Fibroblast of skin of back (primary cell): ENCODE measurements at regions not wholly inside any gene's neighbourhood (a gene's known extent, or its start where the extent isn't known, plus 50 kb on each side); places are given as distances from the start of the nearest gene placed in this dataset.
"Not testable (repeated sequence)": the region's sequence is repeated elsewhere in the genome, so short reads cannot be mapped to it uniquely, and the experiment has no call there.

ENCODE experiments used
- DNase-seq: peaks from one replicate; pipeline ENCODE4 v3.0.0-alpha.2; 2013

DNA sequence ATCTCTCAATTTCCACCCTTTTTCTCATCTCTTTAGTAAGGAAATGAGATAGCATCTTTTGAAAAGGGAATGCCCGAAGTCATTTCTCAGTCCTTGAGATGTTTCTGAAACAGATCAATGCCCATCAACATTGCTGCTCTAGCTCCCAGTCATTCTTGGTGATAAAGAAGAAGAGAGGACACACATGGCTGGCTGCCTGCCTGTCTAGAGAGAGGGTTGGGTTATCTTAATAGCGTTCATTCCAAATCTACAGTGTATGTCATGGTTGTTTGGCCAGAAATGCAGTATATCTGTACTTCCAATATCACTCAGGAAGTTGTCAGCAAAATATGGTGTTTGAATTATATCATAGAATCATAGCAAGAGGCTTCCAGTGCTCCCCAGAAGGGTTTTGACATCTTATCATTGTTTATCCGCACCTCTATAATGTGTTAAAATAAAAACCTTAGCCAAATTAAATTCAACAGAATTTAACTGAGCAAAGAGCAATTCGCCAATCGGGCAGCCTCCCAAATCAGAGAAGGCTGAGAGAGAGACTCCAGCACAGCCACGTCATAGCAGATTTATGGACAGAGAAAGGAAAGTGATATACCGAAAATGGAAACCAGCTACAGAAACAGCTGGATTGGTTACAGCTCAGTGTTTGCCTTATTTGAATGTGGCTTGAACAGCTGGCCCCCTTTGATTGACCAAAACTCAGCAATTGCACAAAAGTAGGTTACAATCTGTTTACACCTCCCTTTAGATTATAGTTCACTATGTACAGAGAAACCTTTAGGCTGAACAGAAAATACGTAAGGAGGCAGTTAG is 321.0 kb upstream of the FRG1 start:
- not testable (repeated sequence) for DNase-seq

DNA sequence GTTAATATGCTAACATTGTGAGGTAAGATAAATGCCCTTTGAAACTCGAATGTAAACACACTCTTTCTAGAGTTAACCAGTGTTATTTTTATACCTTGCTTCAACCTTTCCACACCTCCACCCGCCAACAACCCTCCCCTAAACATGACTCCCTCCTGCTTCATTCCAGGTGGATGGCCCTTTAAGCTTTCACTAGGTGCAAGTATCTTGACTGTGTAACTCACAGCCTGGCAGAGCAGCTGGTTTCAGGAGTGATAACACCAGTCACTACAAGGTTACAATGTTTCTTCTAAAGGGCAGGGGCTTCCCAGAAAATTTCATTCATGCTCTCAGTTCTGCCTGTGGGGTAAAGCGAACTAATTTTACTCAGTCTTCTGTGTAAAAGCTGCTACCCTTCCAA is 318.1 kb upstream of the FRG1 start:
- not testable (repeated sequence) for DNase-seq

- not testable (repeated sequence) for DNase-seq
These were observed 313.6 kb upstream of the FRG1 start for GRCh38 chr4:189627041-189627440.

GRCh38 chr4:189629733-189630132 is 310.9 kb upstream of the FRG1 start:
- DNase-seq = not testable (repeated sequence)

- DNase-seq = not testable (repeated sequence)
These were observed 309.6 kb upstream of the FRG1 start for GRCh38 chr4:189630913-189631567.

DNA sequence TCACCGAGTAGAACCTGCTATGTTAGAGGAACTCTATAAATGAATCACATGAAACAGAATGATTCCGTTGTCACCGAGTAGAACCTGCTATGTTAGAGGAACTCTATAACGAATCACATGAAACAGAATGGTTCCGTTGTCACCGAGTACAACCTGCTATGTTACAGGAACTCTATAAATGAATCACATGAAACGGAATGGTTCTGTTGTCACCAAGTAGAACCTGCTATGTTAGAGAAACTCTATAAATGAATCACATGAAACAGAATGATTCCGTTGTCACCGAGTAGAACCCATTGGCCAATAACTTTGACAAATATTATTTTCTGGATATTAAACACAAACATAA is 309.1 kb upstream of the FRG1 start:
- DNase-seq = not testable (repeated sequence)

- not testable (repeated sequence) for DNase-seq
These were observed 290.2 kb upstream of the FRG1 start for GRCh38 chr4:189650436-189650835.

- DNase-seq = not testable (repeated sequence)
These were observed 287.5 kb upstream of the FRG1 start for GRCh38 chr4:189653130-189653653.

DNA sequence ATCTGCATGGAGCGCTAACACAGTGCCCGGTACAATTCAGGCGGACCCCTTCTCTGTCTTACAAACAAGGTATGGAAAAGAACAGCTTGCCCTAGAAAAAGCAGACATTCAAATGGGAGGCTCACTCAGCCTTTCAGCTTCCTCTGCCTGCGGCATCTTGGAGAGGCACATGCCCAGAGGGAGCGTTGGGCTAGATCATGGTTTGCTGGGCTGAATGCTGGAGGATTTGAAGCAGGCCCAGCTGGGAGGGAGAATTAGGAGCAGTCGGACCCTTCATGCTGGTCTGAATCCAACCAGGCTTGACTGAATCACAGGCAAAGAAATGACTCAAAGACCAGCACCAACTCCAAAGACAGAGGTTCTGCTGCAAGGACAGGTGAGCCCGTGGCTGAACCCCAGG is 286.7 kb upstream of the FRG1 start:
- not testable (repeated sequence) for DNase-seq

- DNase-seq = not testable (repeated sequence)
These were observed 286.3 kb upstream of the FRG1 start for GRCh38 chr4:189654396-189654795.

GRCh38 chr4:189655817-189656216 is 284.9 kb upstream of the FRG1 start:
- DNase-seq = not testable (repeated sequence)

- peak; percentile 2 for DNase-seq
These were observed 284.0 kb upstream of the FRG1 start for GRCh38 chr4:189656641-189657040.

- not testable (repeated sequence) for DNase-seq
These were observed 282.4 kb upstream of the FRG1 start for GRCh38 chr4:189658259-189658658.

DNA sequence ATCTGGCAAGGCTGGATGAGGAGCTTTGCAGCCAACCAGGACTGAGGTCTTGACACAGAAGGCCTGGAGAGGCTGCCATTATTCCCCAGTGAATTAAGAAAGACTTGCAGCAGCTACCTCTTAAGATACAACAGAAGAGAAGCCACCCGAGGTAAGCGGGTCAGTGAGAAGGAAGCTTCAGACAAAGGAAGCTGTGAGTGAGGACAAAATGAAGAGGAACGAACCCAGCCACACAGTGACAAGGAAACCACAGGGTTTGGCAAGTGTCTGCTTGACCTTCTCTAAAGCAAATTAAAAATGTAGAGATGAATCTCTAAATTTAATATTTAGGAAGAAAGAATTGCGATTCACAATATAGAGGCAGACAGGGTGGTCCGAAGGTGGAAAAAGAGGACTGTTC is 281.8 kb upstream of the FRG1 start:
- not testable (repeated sequence) for DNase-seq

- no peak for DNase-seq
These were observed 281.4 kb upstream of the FRG1 start for GRCh38 chr4:189659287-189659686.

- no peak for DNase-seq
These were observed 279.8 kb upstream of the FRG1 start for GRCh38 chr4:189660722-189661360.

DNA sequence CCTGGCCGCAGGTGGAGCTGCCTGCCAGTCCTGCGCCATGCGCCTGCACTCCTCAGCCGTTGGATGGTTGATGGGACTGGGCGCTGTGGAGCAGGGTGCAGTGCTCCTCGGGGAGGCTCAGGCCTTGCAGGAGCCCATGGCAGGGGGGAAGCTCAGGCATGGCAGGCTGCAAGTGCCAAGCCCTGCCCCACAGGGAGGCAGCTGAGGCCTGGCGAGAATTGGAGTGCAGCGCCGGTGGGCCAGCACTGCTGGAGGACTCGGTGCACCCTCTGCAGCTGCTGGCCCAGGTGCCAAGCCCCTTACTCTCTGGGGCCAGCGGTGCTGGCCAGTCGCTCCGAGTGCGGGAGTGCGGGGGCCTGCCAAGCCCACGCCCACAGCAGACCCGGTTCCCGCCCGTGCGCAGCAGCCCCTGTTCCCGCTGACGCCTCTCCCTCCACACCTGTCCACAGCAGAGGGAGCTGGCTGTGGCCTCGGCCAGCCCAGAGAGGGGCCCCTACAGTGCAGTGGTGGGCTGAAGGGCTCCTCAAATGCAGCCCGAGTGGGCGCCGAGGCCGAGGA is 275.9 kb upstream of the FRG1 start:
- no peak for DNase-seq

DNA sequence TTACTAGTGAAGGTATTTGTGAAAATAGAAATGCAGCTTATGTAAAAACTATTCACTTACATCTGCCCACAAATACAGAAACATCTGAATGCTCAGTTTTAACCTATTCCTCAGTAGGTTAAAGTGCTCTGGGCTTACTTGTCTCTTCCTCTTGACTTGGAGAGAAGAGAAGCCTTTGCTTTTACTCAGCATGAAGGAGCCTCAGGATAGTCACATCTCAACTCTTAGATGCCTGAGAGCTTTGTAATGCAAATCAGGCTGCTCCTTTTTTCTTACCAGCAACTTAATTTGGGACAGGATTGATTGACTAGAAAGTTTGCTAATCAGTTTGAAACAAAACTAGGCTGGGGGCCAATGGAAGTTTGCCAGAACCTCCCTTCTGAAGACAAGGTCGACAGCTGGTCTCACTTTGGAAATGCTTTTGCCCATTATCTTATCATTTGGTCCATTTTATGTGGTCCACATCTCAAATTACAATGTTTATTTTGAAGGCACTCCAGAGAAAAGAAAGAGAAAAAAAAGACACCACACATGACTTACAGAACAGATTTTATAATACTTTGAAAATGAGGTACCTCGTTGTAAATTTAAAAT is 274.9 kb upstream of the FRG1 start:
- DNase-seq = not testable (repeated sequence)

- DNase-seq = not testable (repeated sequence)
These were observed 273.3 kb upstream of the FRG1 start for GRCh38 chr4:189667386-189667785.

GRCh38 chr4:189697675-189698245 is 242.9 kb upstream of the FRG1 start:
- DNase-seq = not testable (repeated sequence)

- DNase-seq = not testable (repeated sequence)
These were observed 237.7 kb upstream of the FRG1 start for GRCh38 chr4:189703000-189703399.

DNA sequence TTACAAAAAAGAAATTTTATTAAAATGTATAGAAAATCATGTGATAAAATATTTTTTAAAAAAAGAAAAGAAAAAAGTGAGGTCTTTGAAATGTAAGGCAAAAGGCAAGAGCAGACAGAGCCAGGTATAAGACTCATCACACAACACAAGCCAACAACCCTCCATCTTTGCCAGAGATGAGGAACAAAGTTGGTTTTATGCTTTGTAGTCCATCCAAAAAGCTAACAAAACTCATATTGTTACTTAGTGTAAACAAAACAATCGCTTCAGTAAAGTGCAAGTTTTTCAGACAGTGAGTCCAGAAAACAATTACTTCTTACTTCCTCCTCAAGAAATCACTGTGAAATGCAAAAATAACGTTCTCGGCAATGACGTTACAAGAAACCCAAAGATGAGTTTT is 233.9 kb upstream of the FRG1 start:
- not testable (repeated sequence) for DNase-seq
